Calu3 (cell line): ENCODE measurements at regions not wholly inside any gene's neighbourhood (a gene's known extent, or its start where the extent isn't known, plus 50 kb on each side); places are given as distances from the start of the nearest gene placed in this dataset.

Experiments used
- BruUV-seq: library from RNA; stranded (reverse); fragments of 400-500 nt; replicated peaks from 2 replicates; lab custom pipeline; 2021; lab: Mats Ljungman, UMichigan
- CTCF ChIA-PET: fragments of 300-600 bp; sonication (Branson Sonifier 250); formaldehyde crosslinking; loops from one replicate; lab custom pipeline; 2022; ENCODE audit warnings: antibody characterized with exemption; lab: Charles Lee
- DNase-seq: peaks from one replicate; pipeline ENCODE4 v3.0.0; 2022
- H3K27ac Mint-ChIP-seq: one replicate; pipeline ENCODE4 v1.8.0; 2022; ENCODE audit warnings: mixed read lengths; ENCODE audit not compliant: unreplicated experiment
- H3K27me3 Mint-ChIP-seq: one replicate; pipeline ENCODE4 v1.8.0; 2022; ENCODE audit warnings: mixed read lengths; ENCODE audit not compliant: unreplicated experiment
- H3K36me3 Mint-ChIP-seq: one replicate; pipeline ENCODE4 v1.8.0; 2022; ENCODE audit warnings: mild to moderate bottlenecking, moderate library complexity, mixed read lengths; ENCODE audit not compliant: insufficient read depth, unreplicated experiment
- H3K4me1 Mint-ChIP-seq: one replicate; pipeline ENCODE4 v1.8.0; 2022; ENCODE audit warnings: mild to moderate bottlenecking, low read depth, mixed read lengths; ENCODE audit not compliant: unreplicated experiment
- H3K4me3 Mint-ChIP-seq: one replicate; pipeline ENCODE4 v1.8.0; 2022; ENCODE audit warnings: mild to moderate bottlenecking, low read depth, moderate library complexity, mixed read lengths; ENCODE audit not compliant: unreplicated experiment
- H3K9me3 Mint-ChIP-seq: one replicate; pipeline ENCODE4 v1.8.0; 2022; ENCODE audit warnings: low read depth, mixed read lengths; ENCODE audit not compliant: unreplicated experiment
- intact Hi-C: fragments of 100-400 bp; cut with micrococcal nuclease; formaldehyde crosslinking; loops from one replicate; pipeline ENCODE4 v1.10.0; 2022; ENCODE audit not compliant: unreplicated experiment
- TF ChIP-seq, protein P1 (sequence below): fragments of 200-600 bp; IDR thresholded peaks from one replicate; pipeline ENCODE4 v1.8.0; 2022; ENCODE audit warnings: antibody characterized with exemption; ENCODE audit not compliant: unreplicated experiment

DNA sequence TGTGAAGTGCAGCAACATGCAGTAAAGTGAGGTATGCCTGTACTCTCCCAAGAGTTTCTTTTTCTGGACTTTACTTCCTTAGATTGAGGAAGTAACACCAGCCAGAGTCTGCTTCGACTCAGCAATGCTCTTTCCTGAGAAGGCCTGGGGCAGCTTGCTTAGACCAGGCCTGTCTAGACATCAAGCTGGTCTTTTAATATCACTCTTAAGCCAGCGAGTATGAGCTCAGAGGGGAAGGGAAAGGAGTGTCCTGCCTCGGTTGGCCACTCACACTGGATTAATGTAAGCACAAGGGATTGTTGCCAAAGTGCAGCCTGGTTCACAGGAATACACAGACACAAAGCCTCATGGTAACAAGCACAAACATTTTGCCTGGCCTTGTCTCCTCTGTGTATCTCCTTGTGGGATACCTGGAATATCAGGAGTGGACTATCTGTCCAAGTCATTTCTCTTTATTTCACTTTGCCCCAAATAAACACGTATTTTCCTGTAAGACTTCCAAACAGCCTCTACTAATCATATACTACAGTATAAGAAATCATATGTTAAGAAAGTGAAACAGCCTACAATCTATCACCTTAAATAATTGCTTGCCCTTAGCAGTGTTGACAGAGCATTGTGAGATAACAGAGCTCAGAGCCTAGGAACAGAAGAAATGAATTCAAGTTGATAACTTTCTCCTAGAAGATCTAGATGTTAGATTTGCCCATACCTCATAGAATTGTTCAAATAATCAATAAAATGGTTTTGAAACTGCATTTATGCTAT lies 121.2 kb upstream of the DAAM1 start:
- CTCF ChIA-PET = interaction anchor here (0.5 to 0.6 kb wide), 3 partner anchors 21 to 713 kb away, joined by 3 to 4 read pairs (median 4); no protein-coding TSS in a partner anchor
- intact Hi-C loops = no loop called here
- BruUV-seq = no TSS peak
- Mint-ChIP-seq H3K4me1 (no peaks in the 10 kb centered on the region), H3K4me3 (no peak overlapping the region), H3K27me3 (no peaks in the 10 kb centered on the region), H3K27ac (no peak overlapping the region), H3K9me3 (no peaks in the 10 kb centered on the region), H3K36me3 (no peaks in the 10 kb centered on the region)
- TF ChIP-seq, protein P1, sequence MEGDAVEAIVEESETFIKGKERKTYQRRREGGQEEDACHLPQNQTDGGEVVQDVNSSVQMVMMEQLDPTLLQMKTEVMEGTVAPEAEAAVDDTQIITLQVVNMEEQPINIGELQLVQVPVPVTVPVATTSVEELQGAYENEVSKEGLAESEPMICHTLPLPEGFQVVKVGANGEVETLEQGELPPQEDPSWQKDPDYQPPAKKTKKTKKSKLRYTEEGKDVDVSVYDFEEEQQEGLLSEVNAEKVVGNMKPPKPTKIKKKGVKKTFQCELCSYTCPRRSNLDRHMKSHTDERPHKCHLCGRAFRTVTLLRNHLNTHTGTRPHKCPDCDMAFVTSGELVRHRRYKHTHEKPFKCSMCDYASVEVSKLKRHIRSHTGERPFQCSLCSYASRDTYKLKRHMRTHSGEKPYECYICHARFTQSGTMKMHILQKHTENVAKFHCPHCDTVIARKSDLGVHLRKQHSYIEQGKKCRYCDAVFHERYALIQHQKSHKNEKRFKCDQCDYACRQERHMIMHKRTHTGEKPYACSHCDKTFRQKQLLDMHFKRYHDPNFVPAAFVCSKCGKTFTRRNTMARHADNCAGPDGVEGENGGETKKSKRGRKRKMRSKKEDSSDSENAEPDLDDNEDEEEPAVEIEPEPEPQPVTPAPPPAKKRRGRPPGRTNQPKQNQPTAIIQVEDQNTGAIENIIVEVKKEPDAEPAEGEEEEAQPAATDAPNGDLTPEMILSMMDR = no peak
- DNase-seq = no peak

DNA sequence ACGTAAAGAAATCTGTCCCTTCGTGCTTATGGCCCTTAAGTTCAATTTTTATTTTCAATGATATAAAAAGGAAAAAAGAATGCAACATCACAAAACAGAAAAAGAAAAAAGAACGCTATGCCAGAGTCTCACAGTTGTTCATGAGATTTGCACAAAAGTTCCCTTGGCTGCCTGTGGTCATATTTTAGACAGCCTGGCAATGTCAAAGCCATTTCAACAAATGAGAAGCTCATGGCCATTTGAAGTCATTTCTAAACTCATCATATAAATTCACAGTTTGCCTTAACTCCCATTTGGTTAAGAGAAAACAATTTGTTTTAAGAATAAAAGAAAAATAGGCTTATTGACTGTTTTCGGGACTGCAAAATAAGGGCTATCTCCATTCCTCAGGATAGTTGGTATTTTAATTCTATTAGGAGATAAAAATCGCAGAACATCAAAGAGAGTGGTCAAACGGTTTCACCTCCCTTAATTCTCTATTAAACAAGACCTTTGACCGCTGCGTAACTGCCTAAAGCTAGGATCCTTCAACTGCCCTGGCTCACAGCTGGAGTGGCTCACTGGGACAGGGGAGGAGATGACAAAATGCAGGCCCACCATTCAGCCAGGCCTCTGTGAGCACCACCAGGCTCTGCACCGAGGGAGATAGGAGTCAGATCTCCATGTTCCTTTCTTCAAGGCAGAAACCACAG lies 119.2 kb upstream of the DAAM1 start:
- DNase-seq = no peak
- Mint-ChIP-seq H3K9me3 (no peaks in the 10 kb centered on the region), H3K4me3 (no peak overlapping the region), H3K4me1 (no peaks in the 10 kb centered on the region), H3K27ac (no peak overlapping the region), H3K36me3 (no peaks in the 10 kb centered on the region), H3K27me3 (no peaks in the 10 kb centered on the region)
- TF ChIP-seq, protein P1 = no peak
- CTCF ChIA-PET = no interaction called here
- intact Hi-C loops = no loop called here
- BruUV-seq = no TSS peak

DNA sequence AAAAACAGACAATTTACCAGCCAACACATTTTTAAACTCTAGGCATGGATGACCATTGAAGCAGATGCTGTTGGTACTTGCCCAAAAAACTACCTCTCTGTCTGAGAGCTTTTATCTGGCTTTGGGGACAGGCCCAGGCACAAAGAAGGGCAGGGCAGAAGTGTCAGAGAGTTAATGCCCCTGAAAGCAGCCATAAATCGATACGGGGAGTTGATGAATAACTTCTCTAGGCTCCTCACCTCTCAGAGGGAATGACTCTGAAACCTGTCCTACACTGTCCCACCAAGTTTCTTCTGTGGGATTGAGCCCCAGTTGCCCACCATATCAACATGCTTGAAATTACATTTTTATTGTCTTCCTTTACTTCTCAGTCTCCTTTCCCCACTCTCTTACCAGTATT lies 113.0 kb upstream of the DAAM1 start:
- H3K27ac Mint-ChIP-seq = no peak overlapping the region
- no TSS peak for BruUV-seq
- peaks cover 9% of the 10 kb centered on the region for H3K4me1 Mint-ChIP-seq
- intact Hi-C loops = no loop called here
- no peaks in the 10 kb centered on the region for H3K36me3 Mint-ChIP-seq
- H3K9me3 Mint-ChIP-seq = no peaks in the 10 kb centered on the region
- H3K27me3 Mint-ChIP-seq = no peaks in the 10 kb centered on the region
- TF ChIP-seq, protein P1 = no peak
- CTCF ChIA-PET = no interaction called here
- DNase-seq = peak; percentile 37
- no peak overlapping the region for H3K4me3 Mint-ChIP-seq

DNA sequence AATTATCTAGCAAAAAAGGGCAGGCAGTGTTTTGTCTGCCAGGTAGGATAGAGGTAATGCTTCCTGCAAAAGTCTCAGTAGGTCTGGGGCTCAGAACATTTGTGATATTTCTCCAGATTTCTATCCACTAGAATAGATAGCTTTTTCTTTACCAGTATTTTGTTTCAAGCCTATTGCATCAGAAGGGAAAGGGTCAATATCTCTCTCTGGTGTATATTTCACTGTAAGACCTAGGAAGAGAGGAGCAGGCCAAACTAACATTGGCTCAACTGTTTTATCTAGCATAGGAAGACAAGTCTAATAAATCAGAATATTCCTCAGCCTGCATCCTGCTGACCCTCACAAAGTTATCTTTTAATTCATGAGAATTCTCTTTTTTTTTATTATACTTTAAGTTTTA lies 106.7 kb upstream of the DAAM1 start:
- H3K9me3 Mint-ChIP-seq = no peaks in the 10 kb centered on the region
- intact Hi-C loops = no loop called here
- CTCF ChIA-PET = no interaction called here
- DNase-seq = no peak
- no peak overlapping the region for H3K4me3 Mint-ChIP-seq
- H3K4me1 Mint-ChIP-seq = no peaks in the 10 kb centered on the region
- BruUV-seq = no TSS peak
- H3K36me3 Mint-ChIP-seq = no peaks in the 10 kb centered on the region
- no peaks in the 10 kb centered on the region for H3K27me3 Mint-ChIP-seq
- TF ChIP-seq, protein P1 = no peak
- H3K27ac Mint-ChIP-seq = no peak overlapping the region
